ENCODE measurements at regions not wholly inside any gene's neighbourhood (a gene's known extent, or its start where the extent isn't known, plus 50 kb on each side); places are given as distances from the start of the nearest gene placed in this dataset.

- no peaks in the 10 kb centered on the region for H3K36me3 ChIP-seq (ENCODE audit: control insufficient read depth in 2 of 4, insufficient read depth in 4 of 4, low read length in 3 of 4)
- H4K91ac ChIP-seq (replicated peaks; ENCODE audit: insufficient read length, low read length), result no peak overlapping the region
These were observed 148.2 kb downstream of the ICE1 start for GRCh38 chr5:5570646-5571045.

More at GRCh38 chr5:5570646-5571045, 148.2 kb downstream of the ICE1 start:
- no peak overlapping the region for H3K9ac ChIP-seq (replicated peaks in 1 of 4; ENCODE audit: extremely low read depth in 1 of 4, low read depth in 3 of 4, low read length in 3 of 4)
- H3K56ac ChIP-seq (replicated peaks; ENCODE audit: insufficient read length, low read depth, low read length), result no peak overlapping the region
- no peak overlapping the region for H2BK5ac ChIP-seq (ENCODE audit: low read depth, low read length)
- H2AK5ac ChIP-seq (ENCODE audit: low read depth, low read length), result no peak overlapping the region
- no peak overlapping the region for H2BK15ac ChIP-seq (ENCODE audit: low read length)
- no peaks in the 10 kb centered on the region for H3K79me1 ChIP-seq (ENCODE audit: low read depth, low read length)
- H4K5ac ChIP-seq (ENCODE audit: insufficient read length, low read depth, low read length), result no peak overlapping the region
- H3K14ac ChIP-seq (ENCODE audit: insufficient read length), result no peak overlapping the region
- H3K23ac ChIP-seq (ENCODE audit: insufficient read length), result no peak overlapping the region
- H3K27ac ChIP-seq (ENCODE audit: low read depth, low read length), result no peak overlapping the region
- H2BK120ac ChIP-seq (replicated peaks; ENCODE audit: low read depth, low read length), result no peak overlapping the region
- ChIA-PET POLR2A (ENCODE audit: partially characterized antibody) (no interaction called here), CTCF (ENCODE audit: partially characterized antibody) (interaction anchor here (1.0 to 1.2 kb wide), 2 partner anchors 8 to 29 kb away, joined by 3 read pairs; no protein-coding TSS in a partner anchor)
- H2AFZ ChIP-seq (ENCODE audit: low read length), result no peak overlapping the region
- H3K9me3 ChIP-seq (ENCODE audit: insufficient read depth in 2 of 2, low read depth in 1 of 2, low read length in 1 of 2), result no peaks in the 10 kb centered on the region
- no peaks in the 10 kb centered on the region for H3K27me3 ChIP-seq (replicated peaks in 1 of 4; ENCODE audit: control insufficient read depth in 3 of 4, extremely low read depth in 1 of 4, insufficient read depth in 3 of 4, low read length in 3 of 4)
- H4K20me1 ChIP-seq (replicated peaks in 1 of 2; ENCODE audit: control insufficient read depth in 1 of 2, insufficient read depth in 2 of 2, low read length in 2 of 2), result no peaks in the 10 kb centered on the region
- DNase-seq (ENCODE audit: low read depth in 1 of 2, low spot score in 2 of 2) (no peak), FAIRE-seq (no peak)
- no peak overlapping the region for H2BK20ac ChIP-seq (ENCODE audit: low read length)
- no peak overlapping the region for H3K18ac ChIP-seq (ENCODE audit: extremely low read depth, low read length)
- no peak overlapping the region for H3K4ac ChIP-seq (replicated peaks; ENCODE audit: insufficient read length, low read depth, low read length)
- H3K23me2 ChIP-seq (ENCODE audit: low read depth, low read length), result no peaks in the 10 kb centered on the region
- 95% methylated on average over 8 of the region's 8 CpGs; no CpG with 5 or more reads in 1 of the 2 experiments for WGBS, 2 experiments (ENCODE audit: extremely low coverage in 1 of 2, insufficient coverage in 1 of 2, insufficient read length in 1 of 2, insufficient replicate concordance in 2 of 2, low coverage in 1 of 2, low lambda C conversion rate in 2 of 2, missing lambda C conversion rate in 1 of 2)
- no peak overlapping the region for H3K4me2 ChIP-seq (ENCODE audit: insufficient read depth in 1 of 2, low read depth in 2 of 2, low read length in 2 of 2)
- peaks cover 0 to 4% (median under 1%) of the 10 kb centered on the region in 4 experiments; a peak in 2 of 7 replicates for H3K4me1 ChIP-seq (replicated peaks in 1 of 4; ENCODE audit: control insufficient read depth in 3 of 4, insufficient read depth in 4 of 4, low read length in 3 of 4)
- H3K79me2 ChIP-seq (ENCODE audit: control insufficient read depth in 1 of 2, insufficient read depth in 2 of 2, low read length in 2 of 2), result no peaks in the 10 kb centered on the region
- no peak overlapping the region for H3K4me3 ChIP-seq (ENCODE audit: extremely low read depth in 1 of 4, insufficient read depth in 2 of 4, low read depth in 3 of 4, low read length in 4 of 4)
- TF ChIP-seq E2F6 (IDR thresholded peaks at IDR 0.05), result no peak
- TF ChIP-seq SRF (IDR thresholded peaks at IDR 0.05; ENCODE audit: low read depth, low read length), result no peak
- H2BK12ac ChIP-seq (ENCODE audit: low read depth, low read length), result no peak overlapping the region
- no peak overlapping the region for H4K8ac ChIP-seq (ENCODE audit: extremely low read depth, insufficient read depth, low read length)

All from H1 (cell line).